HEK293 (cell line): ENCODE measurements at regions not wholly inside any gene's neighbourhood (a gene's known extent, or its start where the extent isn't known, plus 50 kb on each side); places are given as distances from the start of the nearest gene placed in this dataset.

ENCODE experiments used
- CTCF ChIA-PET: fragments of 350-600 bp; formaldehyde crosslinking; extraction: SDS; loops from one replicate; lab custom pipeline; 2021; ENCODE audit warnings: antibody characterized with exemption; lab: Yijun Ruan, JAX
- POLR2A ChIA-PET: fragments of 300-600 bp; formaldehyde crosslinking; extraction: SDS; loops from one replicate; lab custom pipeline; 2020; ENCODE audit warnings: antibody characterized with exemption, inconsistent platforms; lab: Yijun Ruan, JAX
- H3K27ac ChIP-seq: fragments of 200-500 bp; sonication (Bioruptor generic); 2 replicates; pipeline ENCODE4 v1.5.1; 2014; ENCODE audit warnings: low read depth, low read length, control low read depth, inconsistent platforms; ENCODE audit errors: extremely low read depth
- H3K36me3 ChIP-seq, 2 experiments: fragments of 200-500 bp in 1 of 2; sonication (Bioruptor generic) in 1 of 2; 1 replicate in 1 of 2; 2 replicates in 1 of 2; pipeline ENCODE4 v1.5.1; 2014 to 2017; ENCODE audit warnings: inconsistent platforms in 2 of 2, low read length in 2 of 2; ENCODE audit not compliant: control insufficient read depth in 2 of 2, insufficient read depth in 1 of 2
- H3K4me1 ChIP-seq: fragments of 200-500 bp; sonication (Bioruptor generic); 2 replicates; pipeline ENCODE4 v1.5.1; 2014; ENCODE audit warnings: mild to moderate bottlenecking, low read length, inconsistent platforms; ENCODE audit not compliant: control insufficient read depth, insufficient read depth
- H3K4me3 ChIP-seq: 2 replicates; pipeline ENCODE4 v1.5.1; 2011; ENCODE audit warnings: low read depth, mild to moderate bottlenecking, control low read depth, low read length, moderate library complexity
- H3K9me3 ChIP-seq: fragments of 200-500 bp; sonication (Bioruptor generic); 2 replicates; pipeline ENCODE4 v1.5.1; 2014; ENCODE audit warnings: low read depth, low read length, inconsistent platforms; ENCODE audit not compliant: control insufficient read depth, insufficient read depth
- CTCF ChIP-seq: fragments of 450-650 bp; formaldehyde crosslinking; IDR thresholded peaks from 2 replicates; pipeline ENCODE4 v1.5.1; 2016; ENCODE audit warnings: missing biosample characterization, missing genetic modification characterization
- EGR2 ChIP-seq: fragments of 450-650 bp; formaldehyde crosslinking; IDR thresholded peaks from 2 replicates; pipeline ENCODE4 v1.5.1; 2016; ENCODE audit warnings: low read depth, missing biosample characterization, missing genetic modification characterization
- INSM2 ChIP-seq: fragments of 450-650 bp; formaldehyde crosslinking; IDR thresholded peaks from 2 replicates; pipeline ENCODE4 v1.5.1; 2016; ENCODE audit warnings: missing biosample characterization, missing genetic modification characterization
- MEIS1 ChIP-seq: sonication (generic); formaldehyde crosslinking; IDR thresholded peaks from 2 replicates; pipeline ENCODE4 v1.8.1; 2022; ENCODE audit warnings: missing genetic modification reagents, mild to moderate bottlenecking, borderline replicate concordance
- PRDM2 ChIP-seq: fragments of 450-650 bp; formaldehyde crosslinking; IDR thresholded peaks from 2 replicates; pipeline ENCODE4 v1.5.1; 2016; ENCODE audit warnings: missing biosample characterization, missing genetic modification characterization, borderline replicate concordance
- PRDM4 ChIP-seq: fragments of 450-650 bp; formaldehyde crosslinking; IDR thresholded peaks from 2 replicates; pipeline ENCODE4 v1.5.1; 2017; ENCODE audit warnings: missing biosample characterization, missing genetic modification characterization
- SCRT1 ChIP-seq: fragments of 450-650 bp; formaldehyde crosslinking; IDR thresholded peaks from 2 replicates; pipeline ENCODE4 v1.5.1; 2016; ENCODE audit warnings: missing biosample characterization, missing genetic modification characterization, borderline replicate concordance
- TRIM28 ChIP-seq: IDR thresholded peaks from 2 replicates; pipeline ENCODE4 v1.6.1; 2011; ENCODE audit warnings: low read length, control low read depth, borderline replicate concordance
- WT1 ChIP-seq: fragments of 450-650 bp; formaldehyde crosslinking; IDR thresholded peaks from 2 replicates; pipeline ENCODE4 v1.5.1; 2016; ENCODE audit warnings: missing biosample characterization, missing genetic modification characterization
- YY1 ChIP-seq: fragments of 450-650 bp; formaldehyde crosslinking; IDR thresholded peaks from 2 replicates; pipeline ENCODE4 v1.5.1; 2018; ENCODE audit warnings: missing biosample characterization, missing genetic modification characterization
- ZBTB48 ChIP-seq: fragments of 450-650 bp; formaldehyde crosslinking; IDR thresholded peaks from 2 replicates; pipeline ENCODE4 v1.5.1; 2016; ENCODE audit warnings: missing biosample characterization, missing genetic modification characterization
- ZFP41 ChIP-seq: fragments of 450-650 bp; formaldehyde crosslinking; IDR thresholded peaks from 2 replicates; pipeline ENCODE4 v1.5.1; 2016; ENCODE audit warnings: missing biosample characterization, missing genetic modification characterization, borderline replicate concordance
- ZNF112 ChIP-seq: fragments of 450-650 bp; formaldehyde crosslinking; IDR thresholded peaks from 2 replicates; pipeline ENCODE4 v1.5.0; 2017; ENCODE audit warnings: missing biosample characterization, missing genetic modification characterization
- ZNF114 ChIP-seq: fragments of 450-650 bp; formaldehyde crosslinking; IDR thresholded peaks from 2 replicates; pipeline ENCODE4 v1.5.0; 2017; ENCODE audit warnings: missing biosample characterization, missing genetic modification characterization
- ZNF214 ChIP-seq: fragments of 450-650 bp; formaldehyde crosslinking; IDR thresholded peaks from 2 replicates; pipeline ENCODE4 v1.5.1; 2017; ENCODE audit warnings: missing biosample characterization, mild to moderate bottlenecking, missing genetic modification characterization, borderline replicate concordance
- ZNF501 ChIP-seq: fragments of 450-650 bp; formaldehyde crosslinking; IDR thresholded peaks from 2 replicates; pipeline ENCODE4 v1.5.1; 2016; ENCODE audit warnings: missing biosample characterization, missing genetic modification characterization
- ZNF548 ChIP-seq: fragments of 450-650 bp; formaldehyde crosslinking; IDR thresholded peaks from 2 replicates; pipeline ENCODE4 v1.5.1; 2016; ENCODE audit warnings: missing biosample characterization, missing genetic modification characterization
- ZNF558 ChIP-seq: fragments of 450-650 bp; formaldehyde crosslinking; IDR thresholded peaks from 2 replicates; pipeline ENCODE4 v1.5.1; 2016; ENCODE audit warnings: missing biosample characterization, missing genetic modification characterization
- ZNF629 ChIP-seq: fragments of 450-650 bp; formaldehyde crosslinking; IDR thresholded peaks from 2 replicates; pipeline ENCODE4 v1.5.1; 2017; ENCODE audit warnings: missing biosample characterization, missing genetic modification characterization
- ZNF747 ChIP-seq: fragments of 450-650 bp; formaldehyde crosslinking; IDR thresholded peaks from 2 replicates; pipeline ENCODE4 v1.5.1; 2016; ENCODE audit warnings: missing biosample characterization, missing genetic modification characterization
- ZNF830 ChIP-seq: fragments of 450-650 bp; IDR thresholded peaks from 2 replicates; pipeline ENCODE4 v1.5.0; 2018; ENCODE audit warnings: missing biosample characterization, missing genetic modification characterization, low read depth, mild to moderate bottlenecking, moderate library complexity

GRCh38 chr6:6521961-6522482, 66.5 kb upstream of the LY86 start (continued):
- TF ChIP-seq PRDM2 (tag by site-specific recombination) (no peak), ZNF629 (tag by site-specific recombination) (no peak), TRIM28 (no peak), ZNF114 (tag by site-specific recombination) (no peak)

GRCh38 chr6:6522709-6523108, 65.8 kb upstream of the LY86 start:
- H3K4me3 ChIP-seq = no peak overlapping the region
- no peak for TF ChIP-seq ZNF214 (tag by site-specific recombination)
- no peak for TF ChIP-seq EGR2 (tag by site-specific recombination)
- no peak for TF ChIP-seq INSM2 (tag by site-specific recombination)
- no peak for TF ChIP-seq ZFP41 (tag by site-specific recombination)
- no peak for TF ChIP-seq MEIS1 (CRISPR knock-in tag)
- no peak for TF ChIP-seq CTCF (tag by site-specific recombination)
- TF ChIP-seq WT1 = no peak
- no peak for TF ChIP-seq ZNF501 (tag by site-specific recombination)
- no peak overlapping the region for H3K27ac ChIP-seq
- POLR2A ChIA-PET = no interaction called here
- H3K9me3 ChIP-seq = no peaks in the 10 kb centered on the region
- CTCF ChIA-PET = no interaction called here
- H3K36me3 ChIP-seq = no peaks in the 10 kb centered on the region
- H3K4me1 ChIP-seq = no peaks in the 10 kb centered on the region

- TF ChIP-seq ZNF112 (tag by site-specific recombination) (no peak), PRDM4 (tag by site-specific recombination) (no peak), ZNF747 (tag by site-specific recombination) (no peak), ZNF558 (tag by site-specific recombination) (no peak), ZNF830 (tag by site-specific recombination) (no peak), YY1 (tag by site-specific recombination) (no peak), ZNF548 (no peak), ZBTB48 (tag by site-specific recombination) (no peak), SCRT1 (tag by site-specific recombination) (no peak)
- H3K4me1 ChIP-seq = no peaks in the 10 kb centered on the region
- CTCF ChIA-PET = no interaction called here
- no peaks in the 10 kb centered on the region for H3K9me3 ChIP-seq
- no peaks in the 10 kb centered on the region for H3K36me3 ChIP-seq
- no peak overlapping the region for H3K27ac ChIP-seq
- POLR2A ChIA-PET = no interaction called here
- H3K4me3 ChIP-seq = no peak overlapping the region
Observed at GRCh38 chr6:6524951-6525350, 63.6 kb upstream of the LY86 start.
